ENCODE measurements at regions not wholly inside any gene's neighbourhood (a gene's known extent, or its start where the extent isn't known, plus 50 kb on each side); places are given as distances from the start of the nearest gene placed in this dataset.

DNA sequence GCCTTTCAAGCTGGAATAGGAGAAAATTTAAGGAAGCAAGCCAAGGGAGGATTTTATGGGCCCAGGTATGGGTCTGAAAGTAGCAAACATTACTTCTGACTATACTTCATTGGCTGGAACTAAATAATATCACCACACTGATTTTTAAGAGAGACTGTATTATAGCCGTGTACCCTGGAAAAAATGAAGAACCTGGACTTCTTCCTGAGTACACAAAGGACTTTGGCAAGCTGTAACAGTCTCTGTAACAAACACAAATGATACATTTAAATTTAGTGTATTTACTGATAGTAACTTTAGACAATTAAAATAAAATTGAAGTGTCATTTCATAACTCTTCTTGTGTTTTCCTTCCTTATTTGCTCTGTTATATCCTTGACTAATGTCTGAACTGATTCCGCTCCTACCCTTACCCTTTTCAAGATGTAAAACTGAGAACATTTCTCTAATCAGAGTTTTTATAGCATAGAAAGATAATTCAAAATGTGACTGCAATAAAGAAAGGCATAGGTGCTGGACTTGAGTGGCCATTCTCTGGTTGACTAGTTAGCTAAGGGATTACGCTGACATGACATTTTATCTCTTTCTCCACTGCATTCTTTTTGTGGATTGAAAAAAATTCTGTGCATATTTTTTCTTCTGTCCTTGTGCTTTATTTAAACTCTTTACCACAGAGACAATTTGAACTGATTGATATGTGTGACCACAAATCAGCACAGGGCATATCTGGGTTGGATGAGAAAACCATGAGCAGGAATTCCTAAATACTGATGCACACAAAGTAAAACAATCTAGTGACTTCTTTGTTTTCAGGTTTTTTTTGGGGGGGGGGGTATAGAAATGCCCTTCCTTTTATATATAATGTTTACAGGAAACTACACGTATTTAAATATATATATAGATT is 349.7 kb downstream of the MDFIC start:
- no peak for DNase-seq (ENCODE audit: low spot score)

DNA sequence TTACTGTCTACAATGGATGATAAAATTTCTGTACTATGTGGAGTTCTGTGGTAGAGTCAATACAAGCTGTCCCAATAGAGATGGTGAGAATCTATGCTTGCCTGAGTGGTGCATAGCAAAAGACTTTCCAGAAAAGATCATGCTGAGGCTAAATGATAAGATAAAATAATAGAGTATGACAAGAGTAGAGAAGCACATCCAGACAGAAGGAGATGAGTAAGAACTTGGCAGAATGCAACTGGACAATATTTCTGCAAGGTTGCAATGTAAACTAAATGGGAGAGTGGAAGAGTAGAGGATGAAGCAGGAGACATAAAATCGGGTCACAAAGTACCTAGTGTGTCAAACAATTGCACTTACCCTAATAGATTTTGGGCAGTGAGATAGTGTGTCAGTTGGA is 347.6 kb downstream of the MDFIC start:
- DNase-seq (ENCODE audit: low spot score), result no peak

DNA sequence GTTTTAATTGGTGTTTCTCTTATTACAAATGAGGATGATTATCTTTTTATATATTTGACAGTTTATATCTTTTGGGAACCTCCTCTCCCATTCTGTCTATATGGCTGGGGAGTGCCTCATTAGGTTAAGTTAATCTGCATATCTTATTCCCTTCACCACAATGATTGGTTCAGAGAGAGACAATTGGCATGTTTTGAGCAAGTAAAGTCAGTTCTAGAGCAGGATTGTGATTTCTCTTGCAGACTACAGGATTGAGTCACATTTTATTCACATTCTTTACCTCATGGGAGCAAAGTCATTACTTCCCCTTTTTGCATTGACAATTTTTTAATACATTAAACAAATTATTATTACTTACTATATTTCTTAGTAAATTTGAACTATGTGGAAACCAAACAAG is 345.6 kb downstream of the MDFIC start:
- DNase-seq (ENCODE audit: low spot score), result no peak

DNA sequence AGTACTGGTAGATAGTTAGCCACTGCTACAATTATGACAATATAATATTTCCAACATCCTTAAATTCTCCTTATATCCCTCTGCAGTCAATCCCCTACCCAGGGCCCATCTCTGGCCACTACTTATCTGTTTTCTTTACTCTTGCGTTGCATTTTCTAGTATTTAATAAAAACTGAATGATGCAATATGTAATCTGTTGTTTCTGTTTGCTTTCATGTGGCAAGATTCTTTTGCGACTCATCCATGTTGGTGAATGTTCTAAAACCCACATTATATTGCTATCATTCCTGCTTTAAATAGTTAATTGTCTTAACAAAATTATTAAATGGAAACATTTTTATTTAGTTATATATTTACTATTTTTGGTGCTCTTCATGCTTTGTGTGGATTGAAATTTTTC is 338.5 kb downstream of the MDFIC start:
- no peak for DNase-seq (ENCODE audit: low spot score)

DNA sequence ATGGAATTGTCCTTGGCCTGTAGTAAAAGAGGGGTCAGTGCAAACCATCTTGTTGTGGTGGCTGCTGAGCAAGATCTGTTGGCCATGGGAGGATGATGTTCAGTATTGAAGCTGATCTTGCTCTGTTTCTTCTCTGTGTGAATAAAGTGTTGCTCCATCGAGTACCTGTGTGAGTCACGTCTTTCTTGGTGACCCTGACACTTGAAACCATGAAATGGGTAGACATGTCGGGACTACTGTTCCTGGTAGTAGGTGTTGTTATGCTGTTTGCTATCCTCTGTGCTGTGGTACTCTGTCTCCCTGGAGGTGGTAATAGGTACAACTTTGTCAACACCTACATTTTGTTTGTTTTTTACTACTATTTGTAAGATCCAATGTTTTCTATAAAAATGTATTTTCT is 330.6 kb downstream of the MDFIC start:
- no peak for DNase-seq (ENCODE audit: low spot score)

DNA sequence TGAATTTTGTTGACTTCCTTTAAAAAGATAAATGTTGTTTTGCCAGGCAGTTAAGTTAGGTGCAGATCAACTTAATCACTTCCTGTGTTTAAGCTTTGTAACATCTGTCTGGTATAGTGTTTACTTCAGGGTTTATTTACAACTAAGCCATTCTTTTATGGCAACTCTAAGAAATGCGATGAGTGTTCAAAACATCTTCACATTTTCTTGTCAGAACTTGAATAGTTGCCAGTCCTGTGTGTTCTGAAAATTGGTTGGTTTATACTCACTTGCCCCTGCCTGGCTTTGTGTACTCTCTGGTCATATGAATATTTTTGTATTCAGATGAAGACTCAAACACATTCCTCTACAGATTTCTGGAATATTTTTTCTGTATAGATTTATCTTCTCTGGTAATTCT is 327.2 kb downstream of the MDFIC start:
- no peak for DNase-seq (ENCODE audit: low spot score)

DNA sequence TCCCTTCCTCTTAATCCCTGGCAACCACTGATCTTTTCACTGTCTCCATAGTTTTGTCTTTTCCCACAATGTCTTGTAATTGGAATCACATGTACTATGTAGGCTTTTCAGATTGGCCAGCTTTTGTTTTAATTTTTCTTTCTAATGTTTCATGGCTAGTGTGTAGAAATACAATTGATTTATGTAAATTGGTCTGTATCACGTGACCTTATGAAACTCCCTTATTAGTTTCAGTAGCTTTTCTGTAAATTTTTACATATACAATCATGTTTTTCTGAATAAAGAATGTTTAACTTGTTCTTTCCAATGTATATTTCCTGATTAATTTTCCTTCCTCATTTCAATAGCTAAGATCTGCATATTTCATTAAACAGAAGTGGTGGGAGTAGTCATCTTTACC is 319.3 kb downstream of the MDFIC start:
- no peak for DNase-seq (ENCODE audit: low spot score)

DNA sequence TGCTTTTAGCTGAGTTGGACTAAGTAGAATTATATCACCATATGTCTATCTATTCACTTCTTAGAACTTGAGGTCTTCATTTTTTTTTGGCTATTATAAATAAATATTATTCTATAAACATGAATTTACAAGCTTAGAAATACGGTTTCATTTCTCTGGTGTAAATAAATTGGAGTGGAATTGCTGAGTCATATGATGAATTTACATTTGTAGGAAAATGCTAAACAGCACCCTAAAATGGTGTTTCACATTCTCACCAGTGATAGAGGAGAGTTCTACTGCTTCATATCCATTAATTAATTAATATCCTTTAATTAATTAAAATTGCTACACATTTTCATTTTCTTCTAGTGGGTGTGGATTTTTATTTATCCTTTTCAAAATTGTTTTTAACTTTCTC is 318.3 kb downstream of the MDFIC start:
- no peak for DNase-seq (ENCODE audit: low spot score)

DNA sequence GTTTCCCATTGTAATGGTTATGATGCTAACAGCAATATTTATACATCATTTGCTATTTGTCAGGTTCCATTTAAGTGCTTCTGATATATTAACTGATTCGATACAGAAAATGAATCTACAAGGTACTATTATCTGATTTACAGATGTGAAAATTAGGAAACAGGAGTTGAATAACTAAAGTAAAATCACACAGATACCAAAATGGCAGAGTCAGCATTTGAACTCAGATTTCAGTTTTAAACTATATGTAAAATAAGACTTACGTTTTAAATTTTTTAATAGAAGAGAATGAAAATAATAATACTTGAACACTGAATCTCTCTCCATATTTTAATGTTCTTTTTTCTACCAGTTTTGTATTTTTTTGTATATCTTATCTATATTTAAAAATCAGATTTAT is 313.2 kb downstream of the MDFIC start:
- DNase-seq (ENCODE audit: low spot score), result no peak

DNA sequence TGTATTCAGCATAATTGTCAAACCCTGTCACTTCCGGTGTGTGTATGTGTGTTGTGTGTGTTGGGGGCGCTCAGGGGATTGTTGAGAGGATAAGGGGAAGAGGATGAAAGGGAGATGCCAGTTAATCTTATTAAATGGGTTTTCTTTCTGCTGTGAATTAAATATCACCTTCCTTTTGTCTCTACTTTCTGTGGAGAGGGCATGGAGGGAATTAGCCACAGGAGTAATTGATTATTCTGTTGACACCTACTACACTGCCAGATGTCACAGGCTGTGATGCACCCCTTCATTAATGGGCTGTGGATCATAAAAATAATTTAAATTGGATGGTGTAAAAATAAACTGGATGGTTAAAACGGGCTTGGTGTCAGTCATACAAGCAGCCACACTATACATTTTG is 311.9 kb downstream of the MDFIC start:
- no peak for DNase-seq (ENCODE audit: low spot score)

DNA sequence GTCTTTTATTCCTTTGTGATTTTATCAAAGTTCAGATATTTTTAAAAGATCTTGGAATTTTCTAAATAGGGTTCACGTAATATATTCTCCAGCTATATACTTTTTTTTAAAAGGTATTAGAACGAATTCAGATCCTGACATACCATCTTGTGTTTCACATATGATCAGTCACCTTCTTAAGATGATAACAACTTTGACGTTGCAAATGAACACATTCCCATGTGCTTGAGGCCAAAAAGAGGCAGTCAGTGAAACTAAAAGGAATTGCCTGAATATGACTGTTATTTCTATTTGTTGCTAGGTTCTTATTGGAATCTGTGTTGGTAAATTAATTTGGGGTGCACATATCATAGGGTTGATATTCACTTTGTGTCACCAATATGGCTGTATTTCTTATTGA is 310.1 kb downstream of the MDFIC start:
- no peak for DNase-seq (ENCODE audit: low spot score)

DNA sequence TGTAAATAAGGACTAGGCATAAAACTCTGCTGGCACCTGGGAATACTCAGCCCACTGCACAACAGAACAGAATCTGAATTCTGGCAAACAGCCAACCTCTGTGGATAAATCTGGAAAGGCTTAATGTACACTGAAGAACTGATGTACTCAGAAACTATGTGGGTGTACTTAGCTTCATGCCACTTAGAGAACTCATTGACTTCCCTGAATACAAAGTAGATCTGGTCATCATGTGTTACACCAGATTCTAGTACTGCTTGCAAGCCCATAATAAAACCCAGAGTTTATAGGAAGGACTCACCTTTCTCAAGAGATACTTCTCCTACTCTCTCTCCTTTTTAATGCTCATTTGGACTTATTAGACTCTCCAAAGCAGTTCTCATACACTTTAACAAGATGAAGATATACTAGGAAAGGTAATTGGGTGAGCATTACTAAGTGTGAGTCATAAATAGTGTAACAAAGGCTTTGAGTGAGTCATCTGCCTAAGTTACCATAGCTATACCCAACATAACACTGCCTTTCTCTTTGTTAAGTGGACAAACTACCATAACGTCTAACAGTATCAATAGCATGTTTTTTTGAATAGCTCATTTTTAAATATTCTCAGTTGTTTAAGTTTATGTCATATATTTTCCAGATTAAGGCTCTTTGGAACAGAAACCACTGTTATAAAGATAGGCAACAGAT is 309.1 kb downstream of the MDFIC start:
- no peak for DNase-seq (ENCODE audit: low spot score)

DNA sequence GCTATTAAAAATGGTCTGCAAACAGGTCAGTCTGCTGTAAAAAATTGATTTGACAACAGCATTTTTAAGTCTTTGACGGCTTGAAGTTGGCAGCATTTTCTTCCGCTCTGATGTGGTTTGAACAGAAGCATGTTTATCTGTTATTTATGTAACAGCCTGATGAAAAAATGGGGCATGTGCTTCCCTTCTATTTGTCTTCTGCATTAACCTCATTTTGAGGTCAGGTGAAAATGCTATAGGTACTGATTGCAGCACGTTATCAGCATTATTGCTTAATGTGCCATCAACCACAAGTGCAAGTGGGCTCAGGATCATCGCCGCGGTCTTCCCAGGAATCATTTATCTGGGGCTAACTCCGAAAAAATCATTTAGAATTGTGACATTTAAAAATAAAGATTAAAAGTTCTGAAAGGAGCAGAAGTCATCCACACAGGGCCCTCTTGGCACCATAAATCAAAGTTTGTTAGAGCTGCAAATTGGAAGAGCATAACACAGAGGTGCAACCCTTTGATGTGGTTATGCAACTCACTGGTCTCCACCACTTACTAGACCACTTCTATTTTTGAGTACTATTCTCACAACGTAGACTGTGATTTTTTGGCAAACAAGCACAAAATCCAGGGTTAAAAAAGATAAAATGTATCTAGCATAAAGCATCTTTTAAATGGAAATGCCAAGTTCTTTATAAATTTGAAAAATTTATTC is 307.7 kb downstream of the MDFIC start:
- no peak for DNase-seq (ENCODE audit: low spot score)

DNA sequence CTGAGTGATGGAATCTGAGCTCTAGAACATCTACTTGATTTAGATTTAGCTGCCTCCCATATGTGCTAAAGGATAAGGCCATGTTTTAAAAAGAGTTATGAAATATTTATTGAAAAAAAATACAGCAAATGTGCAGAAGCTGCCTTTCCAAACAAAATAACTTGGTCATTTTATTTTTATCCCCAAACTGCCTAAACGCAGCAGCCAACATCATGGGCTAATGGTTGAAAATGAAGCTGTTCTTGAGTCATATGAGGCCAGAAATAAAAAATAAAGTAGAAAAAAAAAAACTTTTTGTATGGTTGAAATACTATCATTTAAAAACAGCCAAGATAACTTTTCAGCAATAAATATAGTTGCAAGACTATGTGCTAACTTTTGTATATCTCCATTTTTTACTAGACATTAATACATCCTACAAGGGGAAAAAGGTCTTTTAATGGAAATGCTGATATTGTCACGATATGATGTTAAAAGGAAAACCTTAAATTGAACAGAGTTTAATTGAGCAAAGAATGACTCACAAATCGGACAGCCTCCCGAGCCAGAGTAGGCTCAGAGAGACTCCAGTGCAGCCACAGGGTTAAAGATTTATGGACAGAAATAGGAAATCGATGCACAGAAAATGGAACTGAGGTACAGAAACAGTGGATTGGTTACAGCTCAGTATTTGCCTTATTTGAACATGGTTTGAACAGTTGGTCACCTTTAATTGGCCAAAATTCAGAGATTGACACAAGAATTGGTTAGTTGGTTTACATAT is 305.8 kb downstream of the MDFIC start:
- DNase-seq (ENCODE audit: low spot score), result no peak

DNA sequence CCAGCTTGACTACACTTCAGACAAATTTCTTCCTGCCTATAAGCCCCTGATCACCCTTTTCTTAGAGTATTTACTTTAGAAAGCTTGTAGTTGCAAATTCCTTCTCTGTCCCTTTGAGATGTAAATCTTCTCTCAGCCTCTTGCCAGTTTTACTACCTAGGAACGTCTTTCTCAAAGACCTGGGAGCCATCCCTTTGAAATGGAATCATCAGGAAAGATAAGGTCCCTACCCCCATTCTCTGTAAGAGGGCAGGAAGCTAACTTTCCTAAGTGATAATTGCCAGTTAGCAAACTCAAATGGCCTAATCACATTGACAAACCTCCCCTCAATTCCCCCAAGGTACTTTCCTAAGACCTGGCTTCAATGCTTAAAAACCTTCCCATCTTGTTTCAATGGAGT is 304.5 kb downstream of the MDFIC start:
- DNase-seq (ENCODE audit: low spot score), result no peak

DNA sequence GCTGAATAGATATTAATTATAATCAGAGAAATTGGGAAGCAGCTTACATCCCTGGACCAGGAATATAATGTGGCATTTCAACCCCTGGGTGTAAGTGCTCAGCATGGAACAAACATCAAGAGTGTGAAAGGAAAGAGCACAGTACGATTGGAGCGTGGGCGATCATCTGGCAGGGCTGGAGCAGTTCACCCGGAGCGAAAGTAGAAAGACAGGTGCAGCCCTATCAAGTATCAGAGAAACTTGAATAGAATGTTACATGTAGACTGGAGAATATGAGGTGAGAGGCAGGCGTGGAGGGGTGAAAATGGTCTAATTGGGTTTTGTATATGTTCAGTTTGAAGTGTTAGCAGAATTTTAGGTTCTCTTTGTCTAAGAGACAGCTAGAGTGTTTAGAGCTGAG is 303.0 kb downstream of the MDFIC start:
- no peak for DNase-seq (ENCODE audit: low spot score)

DNA sequence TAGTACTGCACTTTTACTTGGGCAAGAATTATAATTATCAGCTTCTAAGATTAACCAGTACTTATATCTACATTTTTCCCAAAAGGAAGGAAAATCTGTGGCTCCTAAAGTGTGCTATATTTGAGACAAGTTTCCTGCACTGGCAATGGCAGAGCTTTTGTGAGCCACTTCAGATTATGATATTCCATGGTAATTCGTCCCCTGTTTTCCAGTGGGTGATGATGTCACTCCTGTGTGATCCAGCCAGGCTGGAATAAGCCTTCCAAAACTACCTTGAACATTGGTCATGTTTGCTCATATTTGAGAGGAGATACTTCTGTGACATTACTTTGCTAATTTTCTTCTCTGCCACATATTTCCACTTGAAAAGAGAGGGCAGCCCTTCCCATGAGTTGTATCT is 302.1 kb downstream of the MDFIC start:
- no peak for DNase-seq (ENCODE audit: low spot score)

DNA sequence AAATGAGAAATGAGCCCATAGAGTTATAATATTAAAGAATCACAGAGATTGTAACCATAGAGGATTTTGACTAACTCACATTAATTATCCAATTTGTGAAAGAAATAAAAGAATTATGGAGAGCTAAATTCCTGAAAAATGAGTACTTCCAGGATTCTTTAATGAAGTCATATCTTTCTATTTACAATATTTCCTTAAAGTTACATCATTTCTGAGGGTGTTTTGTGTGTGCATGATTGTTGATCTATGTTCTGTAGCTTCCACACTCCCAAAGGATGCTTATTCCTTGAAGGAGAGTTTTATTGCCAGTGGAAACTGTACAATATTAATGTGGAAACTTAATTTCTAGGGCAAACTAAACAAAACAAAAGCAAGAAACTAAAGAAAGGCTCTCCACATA is 299.6 kb downstream of the MDFIC start:
- DNase-seq (ENCODE audit: low spot score), result no peak

DNA sequence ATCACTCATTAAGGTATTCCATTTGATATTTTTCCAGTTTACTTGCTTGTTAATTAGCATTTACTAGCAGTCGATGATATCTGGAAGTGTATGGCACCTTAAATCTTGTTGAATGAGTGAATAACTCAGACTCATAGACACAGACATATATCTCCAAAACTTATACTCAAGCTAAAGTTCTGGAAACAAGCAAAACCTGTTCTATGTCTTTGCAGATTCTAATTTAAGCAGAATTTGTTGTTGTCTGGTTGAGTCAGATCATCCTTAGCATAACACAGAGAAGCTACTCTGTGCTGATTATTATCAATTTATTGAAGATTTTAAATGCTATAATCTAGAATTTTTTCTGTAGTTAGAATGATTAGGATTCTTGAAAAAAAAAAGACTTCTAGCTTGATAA is 296.2 kb downstream of the MDFIC start:
- DNase-seq (ENCODE audit: low spot score), result no peak

DNA sequence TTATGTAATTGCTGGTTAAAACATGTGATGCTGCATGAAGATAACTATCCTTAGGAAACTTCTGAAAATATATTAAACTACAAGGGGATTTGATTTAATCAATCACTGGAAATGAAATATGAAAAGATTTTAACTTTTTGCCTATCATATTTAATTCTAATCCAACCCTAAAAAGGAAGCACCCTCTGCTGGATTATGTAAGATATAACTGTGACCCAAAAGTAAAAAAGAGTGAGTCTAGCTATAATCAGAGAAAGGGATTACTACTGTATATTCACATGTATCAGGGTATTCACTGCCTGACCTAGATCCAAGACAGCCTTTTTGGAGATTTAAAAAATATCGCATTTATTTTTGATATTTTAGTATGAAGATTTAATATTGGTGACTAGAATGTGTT is 295.5 kb downstream of the MDFIC start:
- no peak for DNase-seq (ENCODE audit: low spot score)

DNA sequence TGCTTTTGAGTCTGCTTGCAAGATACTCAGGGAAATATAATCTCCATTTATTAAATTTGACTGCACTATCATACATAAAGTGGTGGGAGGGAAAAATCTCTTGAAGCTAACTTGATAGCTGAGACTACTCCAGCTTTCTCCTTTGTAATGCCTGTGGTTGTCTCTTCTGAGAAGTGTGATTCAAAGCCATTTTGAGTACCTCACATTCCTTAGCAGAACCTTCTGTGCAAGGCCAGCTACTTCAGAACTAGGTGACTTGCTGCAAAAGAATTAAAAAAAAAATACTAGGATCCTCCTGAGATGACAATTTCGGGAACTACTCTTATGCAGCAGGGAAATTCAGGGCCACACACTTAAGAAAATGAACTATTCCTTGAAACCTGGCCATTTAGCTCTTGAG is 294.8 kb downstream of the MDFIC start:
- DNase-seq (ENCODE audit: low spot score), result no peak

DNA sequence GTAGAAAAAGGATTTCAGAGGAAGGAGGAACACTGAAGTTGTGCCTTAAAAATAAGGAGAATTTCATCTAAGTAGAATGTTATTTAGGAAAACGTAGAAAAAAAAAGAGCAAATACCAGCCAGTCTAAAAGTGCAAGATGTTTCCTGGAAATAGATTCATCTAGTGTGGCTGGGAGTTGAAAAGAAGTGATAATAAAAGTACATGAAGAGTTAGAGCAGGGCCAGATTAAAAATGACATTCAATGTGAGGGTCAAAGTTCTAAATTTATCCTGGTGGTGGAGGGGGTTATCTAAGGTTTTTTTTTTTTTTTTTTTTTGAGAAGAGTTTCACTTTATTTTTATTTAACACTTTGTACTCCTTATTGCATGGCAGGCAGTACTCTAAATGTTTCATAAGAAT is 289.3 kb downstream of the MDFIC start:
- no peak for DNase-seq (ENCODE audit: low spot score)

All from germinal center (tissue), 1 donor.